ENCODE measurements at regions not wholly inside any gene's neighbourhood (a gene's known extent, or its start where the extent isn't known, plus 50 kb on each side); places are given as distances from the start of the nearest gene placed in this dataset.
A peak's percentile ranks its signal among the peaks of the same experiment; 100 is the strongest.

DNA sequence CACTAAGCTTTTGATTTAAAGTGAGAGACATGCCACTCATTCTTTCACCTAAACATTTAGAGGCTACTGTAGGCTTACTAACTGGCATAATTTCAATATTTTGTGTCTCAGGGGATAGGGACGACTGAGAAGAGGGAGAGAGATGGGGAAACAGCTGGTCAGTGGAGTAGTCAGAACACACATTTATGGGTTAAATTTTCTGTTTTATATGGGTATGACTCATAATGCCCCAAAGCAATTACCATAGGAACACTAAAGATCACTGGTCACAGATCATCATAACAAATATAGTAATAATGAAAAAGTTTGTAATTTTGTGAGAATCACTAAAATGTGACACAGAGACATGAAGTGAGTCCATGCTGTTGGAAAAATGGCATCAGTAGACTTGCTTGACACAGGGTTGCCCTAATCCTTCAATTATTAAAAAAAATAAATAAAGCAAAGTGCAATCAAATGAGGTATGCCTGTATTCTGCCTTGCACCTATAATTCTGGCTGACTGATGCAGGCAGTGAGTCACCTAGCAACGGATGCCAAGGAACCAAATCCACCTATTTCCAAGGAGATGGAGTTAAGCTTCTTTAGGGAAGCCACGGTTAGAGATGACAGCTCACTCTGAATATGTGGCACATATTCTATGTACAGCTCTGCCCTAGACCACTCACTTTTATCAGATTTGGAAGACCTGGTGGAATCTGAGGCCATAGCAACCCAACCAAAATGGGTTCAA lies 166.1 kb downstream of the MARCHF11 start:
- DNase-seq (no peak), ATAC-seq (no peak)
- Histone ChIP-seq H3K27ac (no peak overlapping the region), H3K4me1 (no peaks in the 10 kb centered on the region), H3K27me3 (no peaks in the 10 kb centered on the region), H3K9me3 (peaks cover 0 to 49% of the 10 kb centered on the region in 2 donors), H3K36me3 (no peaks in the 10 kb centered on the region), H3K4me3 (no peak overlapping the region)
- TF ChIP-seq, protein P1, sequence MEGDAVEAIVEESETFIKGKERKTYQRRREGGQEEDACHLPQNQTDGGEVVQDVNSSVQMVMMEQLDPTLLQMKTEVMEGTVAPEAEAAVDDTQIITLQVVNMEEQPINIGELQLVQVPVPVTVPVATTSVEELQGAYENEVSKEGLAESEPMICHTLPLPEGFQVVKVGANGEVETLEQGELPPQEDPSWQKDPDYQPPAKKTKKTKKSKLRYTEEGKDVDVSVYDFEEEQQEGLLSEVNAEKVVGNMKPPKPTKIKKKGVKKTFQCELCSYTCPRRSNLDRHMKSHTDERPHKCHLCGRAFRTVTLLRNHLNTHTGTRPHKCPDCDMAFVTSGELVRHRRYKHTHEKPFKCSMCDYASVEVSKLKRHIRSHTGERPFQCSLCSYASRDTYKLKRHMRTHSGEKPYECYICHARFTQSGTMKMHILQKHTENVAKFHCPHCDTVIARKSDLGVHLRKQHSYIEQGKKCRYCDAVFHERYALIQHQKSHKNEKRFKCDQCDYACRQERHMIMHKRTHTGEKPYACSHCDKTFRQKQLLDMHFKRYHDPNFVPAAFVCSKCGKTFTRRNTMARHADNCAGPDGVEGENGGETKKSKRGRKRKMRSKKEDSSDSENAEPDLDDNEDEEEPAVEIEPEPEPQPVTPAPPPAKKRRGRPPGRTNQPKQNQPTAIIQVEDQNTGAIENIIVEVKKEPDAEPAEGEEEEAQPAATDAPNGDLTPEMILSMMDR (IDR thresholded peaks at IDR 0.05), result no peak
- intact Hi-C loops (cut with DNase I), result no loop called here

DNA sequence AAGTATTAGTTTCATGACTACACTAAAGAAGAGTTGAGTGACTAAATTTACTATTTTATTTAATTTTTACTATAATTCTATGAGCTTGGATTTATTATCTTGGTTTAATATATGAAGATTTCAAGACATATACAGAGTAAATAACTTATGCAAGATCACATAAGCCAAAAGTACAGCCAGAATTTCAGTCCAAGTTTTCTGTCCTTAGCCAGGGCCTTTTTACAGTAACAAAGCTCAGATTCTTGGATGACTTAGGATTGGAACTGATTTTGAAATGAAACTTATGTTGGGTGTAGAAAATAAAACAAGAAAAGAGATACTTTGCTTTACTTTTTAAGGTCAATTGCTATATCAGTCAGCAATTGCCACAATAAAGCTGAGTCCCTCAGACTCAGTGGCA lies 170.3 kb downstream of the MARCHF11 start:
- TF ChIP-seq, protein P1 (IDR thresholded peaks at IDR 0.05), result no peak
- no peak overlapping the region for H3K27ac ChIP-seq
- no peak for ATAC-seq

DNA sequence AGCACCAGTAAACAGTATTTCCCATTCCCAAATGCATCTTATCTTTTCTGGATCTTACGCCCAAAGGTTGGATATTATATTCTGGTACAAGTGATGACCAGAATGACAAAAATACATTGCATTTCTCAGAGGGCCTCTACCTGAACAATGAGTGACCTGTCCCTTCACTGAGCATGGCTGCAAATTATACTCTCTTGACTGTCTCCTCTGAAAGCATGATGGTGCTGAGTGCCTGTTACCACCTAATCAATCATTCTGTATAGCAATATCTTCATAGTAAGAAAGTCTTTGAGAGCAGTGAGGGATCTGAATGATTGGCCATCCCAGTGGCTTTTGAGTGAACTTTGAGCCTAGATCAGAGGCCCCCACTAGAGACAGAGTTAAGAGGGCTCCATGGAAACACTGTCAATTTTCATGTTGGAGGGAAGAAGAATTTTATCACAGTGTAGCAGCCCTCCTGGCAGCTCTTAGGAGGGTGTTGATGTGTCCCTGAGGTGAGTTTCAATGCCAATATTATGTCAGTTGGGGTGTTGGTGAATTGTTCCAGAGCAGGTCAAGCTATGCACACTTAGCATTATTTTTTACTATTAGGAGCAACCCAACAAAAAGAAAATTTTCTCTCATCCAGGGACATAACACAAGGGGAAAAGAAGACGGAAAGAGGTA lies 171.7 kb downstream of the MARCHF11 start:
- intact Hi-C loops (cut with DNase I), result no loop called here
- DNase-seq, result no peak
- H3K4me1 ChIP-seq, result no peaks in the 10 kb centered on the region
- H3K27me3 ChIP-seq, result no peaks in the 10 kb centered on the region
- no peak for ATAC-seq
- no peak overlapping the region for H3K27ac ChIP-seq
- H3K4me3 ChIP-seq, result no peak overlapping the region
- H3K36me3 ChIP-seq, result no peaks in the 10 kb centered on the region
- TF ChIP-seq, protein P1 (IDR thresholded peaks at IDR 0.05), result no peak
- peaks cover 0 to 51% of the 10 kb centered on the region in 2 donors for H3K9me3 ChIP-seq

More for the DNA sequence above, 170.3 kb downstream of the MARCHF11 start:
- Histone ChIP-seq H3K9me3 (peaks cover 0 to 46% of the 10 kb centered on the region in 2 donors), H3K4me1 (no peaks in the 10 kb centered on the region), H3K27me3 (no peaks in the 10 kb centered on the region), H3K36me3 (no peaks in the 10 kb centered on the region), H3K4me3 (no peak overlapping the region)
- no peak for DNase-seq
- intact Hi-C loops (cut with DNase I), result no loop called here

DNA sequence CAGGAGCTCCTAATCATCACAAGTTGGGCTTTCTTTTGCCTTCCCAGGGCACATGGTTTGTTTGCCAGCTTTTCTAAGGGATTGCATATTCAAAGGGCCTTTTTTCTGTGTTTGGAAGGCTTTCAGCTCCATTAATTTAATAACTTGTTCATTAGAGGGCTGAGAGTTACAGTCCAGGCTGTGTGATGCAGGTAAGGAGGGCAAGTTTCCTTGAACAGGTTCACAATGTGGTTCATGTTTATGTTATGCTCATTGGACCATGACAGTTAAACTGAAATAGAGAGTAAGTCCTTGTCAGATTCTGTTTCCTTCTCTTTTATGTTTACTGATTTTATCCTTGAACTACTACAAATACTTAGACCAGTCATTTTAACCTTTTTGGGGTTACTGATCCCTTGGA lies 174.4 kb downstream of the MARCHF11 start:
- TF ChIP-seq, protein P1 (IDR thresholded peaks at IDR 0.05), result no peak
- H3K36me3 ChIP-seq, result no peaks in the 10 kb centered on the region
- intact Hi-C loops (cut with DNase I), result no loop called here
- no peak overlapping the region for H3K4me3 ChIP-seq
- peaks cover 0 to 45% of the 10 kb centered on the region in 2 donors for H3K9me3 ChIP-seq
- H3K4me1 ChIP-seq, result no peaks in the 10 kb centered on the region
- no peak for DNase-seq
- H3K27me3 ChIP-seq, result no peaks in the 10 kb centered on the region
- H3K27ac ChIP-seq, result no peak overlapping the region
- ATAC-seq, result no peak

DNA sequence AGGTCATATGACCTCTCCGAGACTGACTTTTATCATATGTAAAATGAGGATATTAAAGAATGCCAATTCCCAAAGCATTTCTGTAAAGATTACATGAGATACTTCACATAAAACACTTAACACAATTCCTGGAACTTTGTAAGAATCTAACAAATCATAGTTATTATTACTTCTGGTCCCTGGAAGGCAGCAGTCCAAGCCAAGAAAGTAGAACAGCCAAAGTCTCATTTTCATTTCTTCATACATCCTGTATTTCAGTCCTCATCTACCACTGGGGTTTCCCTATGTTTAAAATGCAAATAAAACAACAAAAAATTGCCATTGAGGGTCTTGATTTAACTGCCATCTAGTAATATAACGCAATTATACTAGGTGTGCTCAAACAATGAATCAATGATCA lies 179.5 kb downstream of the MARCHF11 start:
- Histone ChIP-seq H3K27ac (no peak overlapping the region), H3K36me3 (no peaks in the 10 kb centered on the region), H3K4me1 (no peaks in the 10 kb centered on the region), H3K4me3 (no peak overlapping the region), H3K27me3 (no peaks in the 10 kb centered on the region), H3K9me3 (peaks cover 0 to 21% of the 10 kb centered on the region in 2 donors)
- peak in 1 of 4 donors; percentile 10 for DNase-seq
- TF ChIP-seq, protein P1 (IDR thresholded peaks at IDR 0.05), result no peak
- no peak for ATAC-seq
- intact Hi-C loops (cut with DNase I), result no loop called here
